HCT116 (cell line): ENCODE measurements at regions not wholly inside any gene's neighbourhood (a gene's known extent, or its start where the extent isn't known, plus 50 kb on each side); places are given as distances from the start of the nearest gene placed in this dataset.

Experiments used
- ATAC-seq: fragments of 200-7000 bp; cut with Tn5 transposase; 2 replicates; pipeline ENCODE4 v1.9.1; 2020; ENCODE audit warnings: mild to moderate bottlenecking, moderate library complexity
- BruUV-seq: library from RNA; stranded (reverse); fragments of 400-500 nt; replicated peaks from 2 replicates; lab custom pipeline; 2021; lab: Mats Ljungman, UMichigan
- CTCF ChIA-PET: fragments of 300-600 bp; sonication (Branson Sonifier 250); formaldehyde crosslinking; loops from one replicate; lab custom pipeline; 2021; ENCODE audit warnings: antibody characterized with exemption; lab: Charles Lee
- POLR2A ChIA-PET: fragments of 300-600, 350-600 bp; sonication (Branson Sonifier 250); formaldehyde crosslinking; loops from one replicate; lab custom pipeline; 2021; ENCODE audit warnings: antibody characterized with exemption; lab: Charles Lee
- RAD21 ChIA-PET, 2 experiments: fragments of 300-600 bp; sonication (Branson Sonifier 250); formaldehyde crosslinking; loops; one replicate each; lab custom pipeline; 2023; ENCODE audit warnings: low total read pairs in 2 of 2; ENCODE audit not compliant: uncharacterized antibody in 2 of 2, unreplicated experiment in 2 of 2, low non-redundant PET in 1 of 2; lab: Charles Lee
- DNase-seq: peaks from one replicate; pipeline ENCODE4 v3.0.0-alpha.2; 2010; ENCODE audit warnings: low read depth, low spot score
- H2AFZ ChIP-seq: fragments of 200-600 bp; shearing (Covaris generic), sonication (generic); 2 replicates; pipeline ENCODE4 v1.6.1; 2017; ENCODE audit warnings: low read depth, mixed run types, mixed read lengths, antibody characterized with exemption, low read length; ENCODE audit not compliant: poor library complexity, severe bottlenecking
- H3K27ac ChIP-seq: 2 replicates; pipeline ENCODE4 v1.5.1; 2012; ENCODE audit warnings: low read depth, low read length
- H3K27me3 ChIP-seq: fragments of 200-600 bp; sonication (generic); 2 replicates; pipeline ENCODE4 v1.6.1; 2016; ENCODE audit warnings: mixed run types, low read length, mixed read lengths; ENCODE audit not compliant: insufficient read depth
- H3K36me3 ChIP-seq, 2 experiments: fragments of 200-500 bp in 1 of 2; fragments of 200-600 bp in 1 of 2; sonication (Bioruptor generic) in 1 of 2; sonication (generic) in 1 of 2; 2 replicates each; pipeline versions ENCODE4 v1.5.1 to v1.6.1; 2014 to 2016; ENCODE audit warnings: low read length in 2 of 2, inconsistent platforms in 1 of 2, mixed read lengths in 1 of 2, mixed run types in 1 of 2; ENCODE audit not compliant: insufficient read depth in 2 of 2, control insufficient read depth in 1 of 2
- H3K4me1 ChIP-seq, 2 experiments: fragments of 200-600 bp in 1 of 2; sonication (generic) in 1 of 2; 2 replicates each; pipeline versions ENCODE4 v1.5.1 to v1.6.1; 2012 to 2017; ENCODE audit warnings: low read length in 2 of 2, inconsistent platforms in 1 of 2, mild to moderate bottlenecking in 1 of 2, mixed read lengths in 1 of 2, mixed run types in 1 of 2, moderate library complexity in 1 of 2; ENCODE audit not compliant: insufficient read depth in 2 of 2, control insufficient read depth in 1 of 2
- H3K4me2 ChIP-seq: fragments of 200-600 bp; sonication (generic); 2 replicates; pipeline ENCODE4 v1.6.1; 2017; ENCODE audit warnings: mixed run types, low read length, mixed read lengths
- H3K4me3 ChIP-seq, 2 experiments: fragments of 200-600 bp in 1 of 2; sonication (generic) in 1 of 2; replicated peaks in 1 of 2; 2 replicates each; pipeline ENCODE4 v1.5.1; 2011 to 2016; ENCODE audit warnings: low read length in 2 of 2, control low read depth in 1 of 2, low read depth in 1 of 2, mild to moderate bottlenecking in 1 of 2, mixed read lengths in 1 of 2, mixed run types in 1 of 2
- H3K79me2 ChIP-seq: fragments of 200-600 bp; sonication (generic); 2 replicates; pipeline ENCODE4 v1.6.1; 2017; ENCODE audit warnings: mild to moderate bottlenecking, mixed run types, low read length, moderate library complexity, mixed read lengths; ENCODE audit not compliant: insufficient read depth
- H3K9ac ChIP-seq: fragments of 200-600 bp; sonication (generic); 2 replicates; pipeline ENCODE4 v1.6.1; 2016; ENCODE audit warnings: low read length, mixed read lengths
- H3K9me2 ChIP-seq: fragments of 200-600 bp; sonication (generic), shearing (Covaris generic); 2 replicates; pipeline ENCODE4 v1.6.1; 2017; ENCODE audit warnings: mixed run types, mild to moderate bottlenecking, moderate library complexity; ENCODE audit not compliant: insufficient read depth
- H3K9me3 ChIP-seq, 2 experiments: fragments of 200-500 bp in 1 of 2; fragments of 200-600 bp in 1 of 2; sonication (Bioruptor generic) in 1 of 2; sonication (generic) in 1 of 2; 2 replicates each; pipeline ENCODE4 v1.6.1; 2014 to 2017; ENCODE audit warnings: low read length in 2 of 2, mixed read lengths in 2 of 2, inconsistent platforms in 1 of 2, low read depth in 1 of 2, mild to moderate bottlenecking in 1 of 2, mixed run types in 1 of 2, moderate library complexity in 1 of 2; ENCODE audit not compliant: control insufficient read depth in 1 of 2, insufficient read depth in 1 of 2
- H4K20me1 ChIP-seq: fragments of 200-600 bp; sonication (generic), shearing (Covaris generic); 2 replicates; pipeline ENCODE4 v1.6.1; 2017; ENCODE audit warnings: mixed run types, mild to moderate bottlenecking, moderate library complexity; ENCODE audit not compliant: insufficient read depth
- ATF3 ChIP-seq: IDR thresholded peaks from 2 replicates; pipeline ENCODE4 v1.6.1; 2012
- CBX3 ChIP-seq: IDR thresholded peaks from 2 replicates; pipeline ENCODE4 v1.6.1; 2012; ENCODE audit warnings: low read depth
- CTCF ChIP-seq, 3 experiments: fragments of 200-600 bp in 1 of 3; sonication (generic) in 1 of 3; IDR thresholded peaks in 2 of 3; conservative IDR thresholded peaks in 1 of 3; 2 replicates each; pipeline ENCODE4 v1.5.1; 2012 to 2017; ENCODE audit warnings: low read depth in 2 of 3, low read length in 2 of 3, antibody characterized with exemption in 1 of 3, borderline replicate concordance in 1 of 3, control low read depth in 1 of 3, mild to moderate bottlenecking in 1 of 3, mixed read lengths in 1 of 3, mixed run types in 1 of 3, moderate library complexity in 1 of 3; ENCODE audit not compliant: insufficient read depth in 1 of 3
- ELF1 ChIP-seq: IDR thresholded peaks from 2 replicates; pipeline ENCODE4 v1.6.1; 2012; ENCODE audit warnings: low read depth, borderline replicate concordance
- JUND ChIP-seq: IDR thresholded peaks from 2 replicates; pipeline ENCODE4 v1.6.1; 2012
- POLR2A ChIP-seq: IDR thresholded peaks from 2 replicates; pipeline ENCODE4 v1.7.0; 2011; ENCODE audit warnings: borderline replicate concordance; ENCODE audit not compliant: insufficient read depth, insufficient read length; ENCODE audit errors: extremely low read depth
- POLR2AphosphoS5 ChIP-seq: IDR thresholded peaks from 2 replicates; pipeline ENCODE4 v1.6.1; 2011; ENCODE audit warnings: mild to moderate bottlenecking, low read depth, low read length, moderate library complexity
- RAD21 ChIP-seq: IDR thresholded peaks from 2 replicates; pipeline ENCODE4 v1.6.1; 2012; ENCODE audit warnings: low read depth, mild to moderate bottlenecking
- REST ChIP-seq: IDR thresholded peaks from 2 replicates; pipeline ENCODE4 v1.6.1; 2012; ENCODE audit warnings: low read depth
- SP1 ChIP-seq: IDR thresholded peaks from 2 replicates; pipeline ENCODE4 v1.6.1; 2012; ENCODE audit warnings: low read depth
- TCF7L2 ChIP-seq: IDR thresholded peaks from 2 replicates; pipeline ENCODE4 v1.7.0; 2011; ENCODE audit warnings: borderline replicate concordance, inconsistent platforms; ENCODE audit not compliant: insufficient read depth, insufficient read length; ENCODE audit errors: extremely low read depth
- YY1 ChIP-seq: IDR thresholded peaks from 2 replicates; pipeline ENCODE4 v1.6.1; 2011; ENCODE audit warnings: low read length, low read depth, moderate library complexity, mild to moderate bottlenecking; ENCODE audit not compliant: insufficient replicate concordance; ENCODE audit errors: extremely low read depth
- ZFX ChIP-seq: fragments of 450-650 bp; IDR thresholded peaks from 2 replicates; pipeline ENCODE4 v1.6.1; 2017
- intact Hi-C: fragments of 100-400 bp; cut with micrococcal nuclease; formaldehyde crosslinking; loops from 2 replicates; pipeline ENCODE4 v1.10.0; 2022

DNA sequence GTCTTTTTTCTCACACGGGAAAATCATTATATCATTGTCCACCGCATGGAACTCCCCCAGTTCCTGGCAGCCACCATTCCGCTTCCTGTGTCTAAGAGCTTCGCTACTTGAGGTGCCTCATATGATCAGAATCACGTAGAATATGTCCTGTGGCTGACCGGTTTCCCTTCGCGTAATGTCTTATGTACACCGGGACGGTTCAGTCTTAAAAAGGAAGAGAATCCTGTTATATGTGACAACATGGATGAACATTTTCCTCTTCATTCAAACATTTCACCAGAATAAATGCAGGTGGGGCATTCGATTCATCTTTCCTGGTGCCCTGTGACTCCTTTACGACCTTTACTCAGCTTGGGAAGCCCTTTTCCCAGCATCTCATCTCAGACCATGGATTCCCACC, 131.7 kb upstream of the TWIST2 start:
- Histone ChIP-seq H4K20me1 (no peaks in the 10 kb centered on the region), H3K27me3 (no peaks in the 10 kb centered on the region), H3K79me2 (no peaks in the 10 kb centered on the region)
- TF ChIP-seq CBX3 (no peak), JUND (no peak), SP1 (no peak), RAD21 (no peak), ZFX (no peak), ELF1 (no peak), POLR2A (no peak), TCF7L2 (no peak), REST (no peak), POLR2AphosphoS5 (no peak), ATF3 (no peak), CTCF (IDR thresholded peaks at IDR 0.05 in 2 of 3, conservative IDR thresholded peaks at IDR 0.05 in 1 of 3; ENCODE audit: borderline replicate concordance in 1 of 3, insufficient read depth in 1 of 3, low read depth in 2 of 3, low read length in 2 of 3) (no peak), YY1 (no peak)
- TF ChIP-seq, all 23 proteins: peak for 0
- Histone ChIP-seq H2AFZ (no peak overlapping the region), H3K4me3 (no peak overlapping the region), H3K9me3 (no peaks in the 10 kb centered on the region), H3K4me2 (no peak overlapping the region), H3K27ac (no peak overlapping the region), H3K9me2 (no peaks in the 10 kb centered on the region), H3K4me1 (peaks cover 0 to 4% of the 10 kb centered on the region in 2 experiments; a peak in 1 of 4 replicates), H3K36me3 (no peaks in the 10 kb centered on the region), H3K9ac (no peak overlapping the region)
- ATAC-seq = no peak
- CTCF ChIA-PET = no interaction called here
- RAD21 ChIA-PET = no interaction called here
- POLR2A ChIA-PET = no interaction called here
- DNase-seq = no peak
- no TSS peak for BruUV-seq
- intact Hi-C loops = no loop called here
